ENCODE measurements at regions not wholly inside any gene's neighbourhood (a gene's known extent, or its start where the extent isn't known, plus 50 kb on each side); places are given as distances from the start of the nearest gene placed in this dataset.
A peak's percentile ranks its signal among the peaks of the same experiment; 100 is the strongest.

DNA sequence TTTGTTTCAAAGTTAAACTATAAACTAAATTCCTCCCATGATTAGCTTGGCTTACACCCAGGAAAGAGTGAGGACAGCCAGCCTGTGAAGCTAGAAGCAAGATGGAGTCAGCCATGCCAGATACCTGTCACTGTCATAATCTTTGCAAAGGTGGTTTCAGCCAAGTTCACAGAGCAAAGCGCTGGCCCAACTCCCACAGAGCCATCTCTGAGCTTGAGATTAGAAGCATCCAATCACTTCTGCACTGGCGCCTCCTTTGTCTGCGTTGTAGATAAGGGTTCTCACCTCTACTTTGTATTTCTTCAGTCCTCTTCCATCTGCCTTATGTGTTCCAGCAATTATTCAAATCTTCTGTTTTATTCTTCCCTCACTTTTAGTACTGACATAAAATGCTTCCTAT lies 119.4 kb upstream of the ACO1 start:
- no peaks in the 10 kb centered on the region for H3K36me3 ChIP-seq (ENCODE audit: control insufficient read depth in 2 of 4, insufficient read depth in 4 of 4, low read length in 3 of 4)
- H3K9me3 ChIP-seq (ENCODE audit: insufficient read depth in 2 of 2, low read depth in 1 of 2, low read length in 1 of 2) = no peaks in the 10 kb centered on the region
- no peaks in the 10 kb centered on the region for H3K23me2 ChIP-seq (ENCODE audit: low read depth, low read length)
- H3K56ac ChIP-seq (replicated peaks; ENCODE audit: insufficient read length, low read depth, low read length) = no peak overlapping the region
- no peak overlapping the region for H2BK120ac ChIP-seq (replicated peaks; ENCODE audit: low read depth, low read length)
- no peak overlapping the region for H3K14ac ChIP-seq (ENCODE audit: insufficient read length)
- no peak overlapping the region for H2BK12ac ChIP-seq (ENCODE audit: low read depth, low read length)
- H3K27me3 ChIP-seq (replicated peaks in 1 of 4; ENCODE audit: control insufficient read depth in 3 of 4, extremely low read depth in 1 of 4, insufficient read depth in 3 of 4, low read length in 3 of 4) = no peaks in the 10 kb centered on the region; a peak in 1 of 7 replicates
- no peaks in the 10 kb centered on the region; a peak in 2 of 7 replicates for H3K4me1 ChIP-seq (replicated peaks in 1 of 4; ENCODE audit: control insufficient read depth in 3 of 4, insufficient read depth in 4 of 4, low read length in 3 of 4)
- H3K4me3 ChIP-seq (ENCODE audit: extremely low read depth in 1 of 4, insufficient read depth in 2 of 4, low read depth in 3 of 4, low read length in 4 of 4) = no peak overlapping the region
- no peak overlapping the region for H2BK5ac ChIP-seq (ENCODE audit: low read depth, low read length)
- 81% methylated on average over 3 of the region's 3 CpGs; no CpG with 5 or more reads in 1 of the 2 experiments for WGBS, 2 experiments (ENCODE audit: extremely low coverage in 1 of 2, insufficient coverage in 1 of 2, insufficient read length in 1 of 2, insufficient replicate concordance in 2 of 2, low coverage in 1 of 2, low lambda C conversion rate in 2 of 2, missing lambda C conversion rate in 1 of 2)
- H3K79me2 ChIP-seq (ENCODE audit: control insufficient read depth in 1 of 2, insufficient read depth in 2 of 2, low read length in 2 of 2) = no peaks in the 10 kb centered on the region
- H2BK20ac ChIP-seq (ENCODE audit: low read length) = no peak overlapping the region
- TF ChIP-seq POLR2A (IDR thresholded peaks at IDR 0.05; ENCODE audit: control extremely low read depth in 1 of 2, low read depth in 2 of 2, low read length in 2 of 2) = no peak
- no peak for TF ChIP-seq CHD1 (IDR thresholded peaks at IDR 0.05; ENCODE audit: low read depth, low read length)
- TF ChIP-seq KDM4A (IDR thresholded peaks at IDR 0.05; ENCODE audit: low read depth, low read length, severe bottlenecking) = no peak
- no peak for TF ChIP-seq CREB1 (IDR thresholded peaks at IDR 0.05)
- no peak for TF ChIP-seq TAF1 (IDR thresholded peaks at IDR 0.05; ENCODE audit: low read depth, low read length)
- H2AFZ ChIP-seq (ENCODE audit: low read length) = peak overlapping the region; percentile 64; the same call in 1 of the 2 replicates
- no peak overlapping the region for H2BK15ac ChIP-seq (ENCODE audit: low read length)
- H3K4me2 ChIP-seq (ENCODE audit: insufficient read depth in 1 of 2, low read depth in 2 of 2, low read length in 2 of 2) = no peak overlapping the region
- no peak overlapping the region for H4K8ac ChIP-seq (ENCODE audit: extremely low read depth, insufficient read depth, low read length)
- ChIA-PET CTCF (ENCODE audit: partially characterized antibody) (interaction anchor here (0.6 to 3.4 kb wide), 8 partner anchors 13 to 145 kb away, joined by 3 to 30 read pairs (median 4); no protein-coding TSS in a partner anchor), POLR2A (ENCODE audit: partially characterized antibody) (no interaction called here)
- FAIRE-seq (no peak), DNase-seq (ENCODE audit: low read depth in 1 of 2, low spot score in 2 of 2) (no peak)
- H2AK5ac ChIP-seq (ENCODE audit: low read depth, low read length) = no peak overlapping the region
- no peak overlapping the region for H3K27ac ChIP-seq (ENCODE audit: low read depth, low read length)
- H4K5ac ChIP-seq (ENCODE audit: insufficient read length, low read depth, low read length) = no peak overlapping the region
- no peak overlapping the region for H4K91ac ChIP-seq (replicated peaks; ENCODE audit: insufficient read length, low read length)
- H3K9ac ChIP-seq (replicated peaks in 1 of 4; ENCODE audit: extremely low read depth in 1 of 4, low read depth in 3 of 4, low read length in 3 of 4) = no peak overlapping the region
- no peaks in the 10 kb centered on the region for H4K20me1 ChIP-seq (replicated peaks in 1 of 2; ENCODE audit: control insufficient read depth in 1 of 2, insufficient read depth in 2 of 2, low read length in 2 of 2)
- no peaks in the 10 kb centered on the region for H3K79me1 ChIP-seq (ENCODE audit: low read depth, low read length)
- no peak overlapping the region for H3K18ac ChIP-seq (ENCODE audit: extremely low read depth, low read length)
- H3K23ac ChIP-seq (ENCODE audit: insufficient read length) = no peak overlapping the region
- no peak overlapping the region for H3K4ac ChIP-seq (replicated peaks; ENCODE audit: insufficient read length, low read depth, low read length)
